HEK293 (cell line): ENCODE measurements at regions not wholly inside any gene's neighbourhood (a gene's known extent, or its start where the extent isn't known, plus 50 kb on each side); places are given as distances from the start of the nearest gene placed in this dataset.

ENCODE experiments used
- CTCF ChIP-seq: fragments of 450-650 bp; formaldehyde crosslinking; IDR thresholded peaks from 2 replicates; pipeline ENCODE4 v1.5.1; 2016; ENCODE audit warnings: missing biosample characterization, missing genetic modification characterization
- MZF1 ChIP-seq: fragments of 450-650 bp; formaldehyde crosslinking; IDR thresholded peaks from 2 replicates; pipeline ENCODE4 v1.5.1; 2017; ENCODE audit warnings: missing biosample characterization, missing genetic modification characterization, borderline replicate concordance
- OVOL3 ChIP-seq: fragments of 450-650 bp; formaldehyde crosslinking; IDR thresholded peaks from 2 replicates; pipeline ENCODE4 v1.5.1; 2016; ENCODE audit warnings: missing biosample characterization, missing genetic modification characterization
- ZNF10 ChIP-seq: fragments of 450-650 bp; formaldehyde crosslinking; IDR thresholded peaks from 2 replicates; pipeline ENCODE4 v1.5.1; 2017; ENCODE audit warnings: missing biosample characterization, missing genetic modification characterization
- ZNF114 ChIP-seq: fragments of 450-650 bp; formaldehyde crosslinking; IDR thresholded peaks from 2 replicates; pipeline ENCODE4 v1.5.0; 2017; ENCODE audit warnings: missing biosample characterization, missing genetic modification characterization
- ZNF416 ChIP-seq: fragments of 450-650 bp; formaldehyde crosslinking; IDR thresholded peaks from 2 replicates; pipeline ENCODE4 v1.5.1; 2016; ENCODE audit warnings: missing biosample characterization, missing genetic modification characterization
- TF ChIP-seq, protein P1 (sequence below): fragments of 450-650 bp; formaldehyde crosslinking; IDR thresholded peaks from 2 replicates; pipeline ENCODE4 v1.5.1; 2016; ENCODE audit warnings: missing biosample characterization, missing genetic modification characterization
- TF ChIP-seq, protein P2 (sequence below): fragments of 450-650 bp; formaldehyde crosslinking; IDR thresholded peaks from 2 replicates; pipeline ENCODE4 v1.5.1; 2016; ENCODE audit warnings: missing biosample characterization, missing genetic modification characterization

- TF ChIP-seq CTCF: no peak
- TF ChIP-seq ZNF114 (tag by site-specific recombination): no peak
- TF ChIP-seq, protein P1, sequence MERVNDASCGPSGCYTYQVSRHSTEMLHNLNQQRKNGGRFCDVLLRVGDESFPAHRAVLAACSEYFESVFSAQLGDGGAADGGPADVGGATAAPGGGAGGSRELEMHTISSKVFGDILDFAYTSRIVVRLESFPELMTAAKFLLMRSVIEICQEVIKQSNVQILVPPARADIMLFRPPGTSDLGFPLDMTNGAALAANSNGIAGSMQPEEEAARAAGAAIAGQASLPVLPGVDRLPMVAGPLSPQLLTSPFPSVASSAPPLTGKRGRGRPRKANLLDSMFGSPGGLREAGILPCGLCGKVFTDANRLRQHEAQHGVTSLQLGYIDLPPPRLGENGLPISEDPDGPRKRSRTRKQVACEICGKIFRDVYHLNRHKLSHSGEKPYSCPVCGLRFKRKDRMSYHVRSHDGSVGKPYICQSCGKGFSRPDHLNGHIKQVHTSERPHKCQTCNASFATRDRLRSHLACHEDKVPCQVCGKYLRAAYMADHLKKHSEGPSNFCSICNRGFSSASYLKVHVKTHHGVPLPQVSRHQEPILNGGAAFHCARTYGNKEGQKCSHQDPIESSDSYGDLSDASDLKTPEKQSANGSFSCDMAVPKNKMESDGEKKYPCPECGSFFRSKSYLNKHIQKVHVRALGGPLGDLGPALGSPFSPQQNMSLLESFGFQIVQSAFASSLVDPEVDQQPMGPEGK: no peak
- TF ChIP-seq ZNF10 (tag by site-specific recombination): no peak
- TF ChIP-seq MZF1: no peak
- no peak for TF ChIP-seq ZNF416 (tag by site-specific recombination)
- TF ChIP-seq, protein P2, sequence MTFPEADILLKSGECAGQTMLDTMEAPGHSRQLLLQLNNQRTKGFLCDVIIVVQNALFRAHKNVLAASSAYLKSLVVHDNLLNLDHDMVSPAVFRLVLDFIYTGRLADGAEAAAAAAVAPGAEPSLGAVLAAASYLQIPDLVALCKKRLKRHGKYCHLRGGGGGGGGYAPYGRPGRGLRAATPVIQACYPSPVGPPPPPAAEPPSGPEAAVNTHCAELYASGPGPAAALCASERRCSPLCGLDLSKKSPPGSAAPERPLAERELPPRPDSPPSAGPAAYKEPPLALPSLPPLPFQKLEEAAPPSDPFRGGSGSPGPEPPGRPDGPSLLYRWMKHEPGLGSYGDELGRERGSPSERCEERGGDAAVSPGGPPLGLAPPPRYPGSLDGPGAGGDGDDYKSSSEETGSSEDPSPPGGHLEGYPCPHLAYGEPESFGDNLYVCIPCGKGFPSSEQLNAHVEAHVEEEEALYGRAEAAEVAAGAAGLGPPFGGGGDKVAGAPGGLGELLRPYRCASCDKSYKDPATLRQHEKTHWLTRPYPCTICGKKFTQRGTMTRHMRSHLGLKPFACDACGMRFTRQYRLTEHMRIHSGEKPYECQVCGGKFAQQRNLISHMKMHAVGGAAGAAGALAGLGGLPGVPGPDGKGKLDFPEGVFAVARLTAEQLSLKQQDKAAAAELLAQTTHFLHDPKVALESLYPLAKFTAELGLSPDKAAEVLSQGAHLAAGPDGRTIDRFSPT (tag by site-specific recombination): no peak
- no peak for TF ChIP-seq OVOL3 (tag by site-specific recombination)
Observed at GRCh38 chr16:63684149-63685101, 1437.4 kb downstream of the CDH11 start.
